ENCODE measurements at regions not wholly inside any gene's neighbourhood (a gene's known extent, or its start where the extent isn't known, plus 50 kb on each side); places are given as distances from the start of the nearest gene placed in this dataset.
"Not testable (repeated sequence)": the region's sequence is repeated elsewhere in the genome, so short reads cannot be mapped to it uniquely, and the experiment has no call there.

GRCh38 chr2:124995185-124995912 is 970.3 kb downstream of the CNTNAP5 start:
- no peak for DNase-seq (ENCODE audit: low read depth, low spot score)
- TF ChIP-seq, protein P1, sequence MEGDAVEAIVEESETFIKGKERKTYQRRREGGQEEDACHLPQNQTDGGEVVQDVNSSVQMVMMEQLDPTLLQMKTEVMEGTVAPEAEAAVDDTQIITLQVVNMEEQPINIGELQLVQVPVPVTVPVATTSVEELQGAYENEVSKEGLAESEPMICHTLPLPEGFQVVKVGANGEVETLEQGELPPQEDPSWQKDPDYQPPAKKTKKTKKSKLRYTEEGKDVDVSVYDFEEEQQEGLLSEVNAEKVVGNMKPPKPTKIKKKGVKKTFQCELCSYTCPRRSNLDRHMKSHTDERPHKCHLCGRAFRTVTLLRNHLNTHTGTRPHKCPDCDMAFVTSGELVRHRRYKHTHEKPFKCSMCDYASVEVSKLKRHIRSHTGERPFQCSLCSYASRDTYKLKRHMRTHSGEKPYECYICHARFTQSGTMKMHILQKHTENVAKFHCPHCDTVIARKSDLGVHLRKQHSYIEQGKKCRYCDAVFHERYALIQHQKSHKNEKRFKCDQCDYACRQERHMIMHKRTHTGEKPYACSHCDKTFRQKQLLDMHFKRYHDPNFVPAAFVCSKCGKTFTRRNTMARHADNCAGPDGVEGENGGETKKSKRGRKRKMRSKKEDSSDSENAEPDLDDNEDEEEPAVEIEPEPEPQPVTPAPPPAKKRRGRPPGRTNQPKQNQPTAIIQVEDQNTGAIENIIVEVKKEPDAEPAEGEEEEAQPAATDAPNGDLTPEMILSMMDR (IDR thresholded peaks at IDR 0.05; ENCODE audit: low read depth, low read length), result no peak
- no peak overlapping the region for H3K4me3 ChIP-seq (ENCODE audit: low read depth, low read length)
- in situ Hi-C loops (cut with HindIII; ENCODE audit: low sequenced_read_pairs), result no loop called here

GRCh38 chr2:124996406-124996805 is 971.3 kb downstream of the CNTNAP5 start:
- TF ChIP-seq, protein P1 (IDR thresholded peaks at IDR 0.05; ENCODE audit: low read depth, low read length), result no peak
- H3K4me3 ChIP-seq (ENCODE audit: low read depth, low read length), result no peak overlapping the region
- in situ Hi-C loops (cut with HindIII; ENCODE audit: low sequenced_read_pairs), result no loop called here
- DNase-seq (ENCODE audit: low read depth, low spot score), result no peak

DNA sequence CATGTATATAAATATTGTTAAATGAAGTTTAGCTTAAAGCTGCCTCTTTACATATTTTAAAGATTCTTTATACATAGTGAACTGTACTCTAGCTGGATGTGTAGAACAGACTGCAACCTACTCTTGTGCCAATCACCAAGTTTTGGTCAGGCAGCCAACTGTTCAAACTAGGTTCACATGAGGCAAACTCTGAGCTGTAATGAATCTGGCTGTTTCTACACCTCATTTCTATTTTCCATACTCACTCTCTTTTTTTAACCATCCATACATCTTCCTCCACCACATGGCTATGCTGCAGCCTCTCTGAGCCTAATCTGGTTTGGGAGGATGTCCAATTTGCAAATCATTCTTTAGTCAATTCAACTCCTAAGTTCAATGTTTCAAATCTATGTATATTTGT is 974.8 kb downstream of the CNTNAP5 start:
- H3K4me3 ChIP-seq (ENCODE audit: low read depth, low read length), result no peak overlapping the region
- no peak for DNase-seq (ENCODE audit: low read depth, low spot score)
- in situ Hi-C loops (cut with HindIII; ENCODE audit: low sequenced_read_pairs), result no loop called here
- TF ChIP-seq, protein P1 (IDR thresholded peaks at IDR 0.05; ENCODE audit: low read depth, low read length), result no peak

DNA sequence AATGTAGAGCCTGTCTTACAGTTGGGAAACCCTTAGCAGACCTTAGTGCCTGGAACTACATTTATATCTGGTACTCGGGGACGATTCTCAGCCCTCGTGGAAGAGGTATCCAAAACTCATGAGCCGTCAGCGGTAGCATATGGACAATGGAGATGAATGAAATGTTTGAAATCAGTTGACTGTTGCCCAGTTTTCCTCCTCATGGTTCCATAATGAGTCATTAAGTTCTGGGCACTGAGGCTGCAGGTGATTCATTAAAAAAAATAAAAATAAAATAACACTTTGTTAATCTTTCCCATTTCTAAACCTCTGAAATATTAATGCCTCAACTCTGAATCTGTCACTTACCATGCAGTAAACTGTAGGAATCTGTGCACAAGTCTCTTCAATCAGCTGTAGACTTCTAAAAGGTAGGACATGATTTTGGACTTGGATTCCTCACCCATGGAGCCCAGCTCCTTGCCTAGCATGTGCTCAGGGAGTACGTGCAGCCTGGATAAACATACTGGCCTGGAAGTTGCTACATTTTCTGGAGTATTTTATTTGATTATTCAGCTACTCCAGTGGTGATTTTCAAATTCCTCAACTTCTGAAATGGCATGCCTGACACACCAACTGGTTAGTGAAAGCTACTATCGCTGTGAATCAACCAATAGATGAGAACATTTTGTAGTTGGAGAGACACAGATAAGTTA is 979.2 kb downstream of the CNTNAP5 start:
- TF ChIP-seq, protein P1 (IDR thresholded peaks at IDR 0.05; ENCODE audit: low read depth, low read length), result no peak
- peak; percentile 46 for DNase-seq (ENCODE audit: low read depth, low spot score)
- no peak overlapping the region for H3K4me3 ChIP-seq (ENCODE audit: low read depth, low read length)
- in situ Hi-C loops (cut with HindIII; ENCODE audit: low sequenced_read_pairs), result no loop called here

GRCh38 chr2:125006676-125007075 is 981.6 kb downstream of the CNTNAP5 start:
- in situ Hi-C loops (cut with HindIII; ENCODE audit: low sequenced_read_pairs), result no loop called here
- TF ChIP-seq, protein P1 (IDR thresholded peaks at IDR 0.05; ENCODE audit: low read depth, low read length), result no peak
- H3K4me3 ChIP-seq (ENCODE audit: low read depth, low read length), result no peak overlapping the region
- no peak for DNase-seq (ENCODE audit: low read depth, low spot score)

DNA sequence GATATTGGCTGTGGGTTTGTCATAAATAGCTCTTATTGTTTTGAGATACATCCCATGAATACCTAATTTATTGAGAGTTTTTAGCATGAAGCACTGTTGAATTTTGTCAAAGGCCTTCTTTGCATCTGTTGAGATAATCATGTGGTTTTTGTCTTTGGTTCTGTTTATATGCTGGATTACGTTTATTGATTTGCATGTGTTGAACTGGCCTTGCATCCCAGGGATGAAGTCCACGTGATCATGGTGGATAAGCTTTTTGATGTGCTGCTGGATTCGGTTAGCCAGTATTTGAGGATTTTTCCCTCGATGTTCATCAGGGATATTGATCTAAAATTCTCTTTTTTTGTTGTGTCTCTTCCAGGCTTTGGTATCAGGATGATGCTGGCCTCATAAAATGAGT is 1003.6 kb downstream of the CNTNAP5 start:
- DNase-seq (ENCODE audit: low read depth, low spot score); in situ Hi-C loops (cut with HindIII; ENCODE audit: low sequenced_read_pairs); H3K4me3 ChIP-seq (ENCODE audit: low read depth, low read length): not testable (repeated sequence)

DNA sequence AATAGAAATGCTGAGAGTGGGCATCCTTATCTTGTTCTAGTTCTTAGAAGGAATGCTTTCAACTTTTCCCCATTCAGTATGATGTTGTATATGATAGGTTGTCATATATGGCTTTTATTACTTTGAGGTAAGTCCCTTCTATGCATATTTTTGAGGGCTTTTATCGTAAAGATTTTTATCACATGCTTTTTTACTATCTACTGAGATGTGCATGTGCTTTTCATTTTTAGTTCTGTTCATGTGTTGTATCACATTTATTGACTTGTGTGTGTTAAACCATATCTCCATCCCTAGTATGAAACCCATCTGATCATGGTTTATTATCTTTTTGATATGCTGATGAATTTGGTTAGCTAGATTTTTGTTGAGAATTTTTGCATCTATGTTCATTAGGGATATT is 1008.8 kb downstream of the CNTNAP5 start:
- in situ Hi-C loops (cut with HindIII; ENCODE audit: low sequenced_read_pairs), result no loop called here
- TF ChIP-seq, protein P1 (IDR thresholded peaks at IDR 0.05; ENCODE audit: low read depth, low read length), result no peak
- DNase-seq (ENCODE audit: low read depth, low spot score), result no peak
- no peak overlapping the region for H3K4me3 ChIP-seq (ENCODE audit: low read depth, low read length)

Measured in astrocyte of the spinal cord (primary cell).